ENCODE measurements at regions not wholly inside any gene's neighbourhood (a gene's known extent, or its start where the extent isn't known, plus 50 kb on each side); places are given as distances from the start of the nearest gene placed in this dataset.

DNA sequence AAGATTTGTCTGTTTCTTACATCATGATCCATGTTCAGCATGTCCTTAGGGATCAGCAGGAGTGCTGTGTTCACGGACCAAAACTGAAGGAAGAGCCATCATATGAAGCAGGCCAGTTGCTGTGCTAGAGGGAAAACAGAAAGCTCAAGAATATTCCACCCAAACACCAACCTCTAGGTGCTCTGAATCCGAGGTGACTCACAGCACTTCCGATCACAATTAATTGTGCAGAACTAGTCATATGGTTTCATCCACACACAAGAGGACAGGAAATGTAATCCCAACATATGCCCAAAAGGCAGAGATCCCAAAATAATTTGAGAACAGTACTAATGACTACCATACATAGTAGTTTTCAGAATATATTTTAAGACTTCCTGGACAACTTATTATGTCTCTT, 257.9 kb upstream of the KCNH8 start:
- no peak for TF ChIP-seq EZH2phosphoT487 (IDR thresholded peaks at IDR 0.05; ENCODE audit: insufficient read depth, low read depth)
- TF ChIP-seq EZH2 (IDR thresholded peaks at IDR 0.05; ENCODE audit: insufficient read depth, poor library complexity, severe bottlenecking): no peak
- Histone ChIP-seq H2AFZ (no peak overlapping the region), H3F3A (ENCODE audit: insufficient read depth) (no peaks in the 10 kb centered on the region), H3K4me2 (ENCODE audit: unreplicated experiment) (no peak overlapping the region), H3K27ac (no peak overlapping the region), H3K9ac (no peak overlapping the region), H3K9me3 (ENCODE audit: low read depth) (peaks cover 4% of the 10 kb centered on the region), H3K4me1 (ENCODE audit: insufficient read depth) (no peaks in the 10 kb centered on the region), H3K36me3 (ENCODE audit: low read depth) (no peaks in the 10 kb centered on the region), H4K20me1 (ENCODE audit: insufficient read depth) (no peaks in the 10 kb centered on the region), H3K4me3 (no peak overlapping the region), H3K9me2 (ENCODE audit: insufficient read depth) (no peaks in the 10 kb centered on the region), H3K27me3 (replicated peaks; ENCODE audit: insufficient read depth) (no peaks in the 10 kb centered on the region), H3K79me2 (ENCODE audit: insufficient read depth) (no peaks in the 10 kb centered on the region)
- in situ Hi-C loops (cut with MboI): no loop called here
- DNase-seq: no peak
- 2 to 3% methylated on average over 3 of the region's 3 CpGs for WGBS, 2 experiments (ENCODE audit: low coverage in 1 of 2, low lambda C conversion rate in 2 of 2, missing lambda C conversion rate in 2 of 2)

DNA sequence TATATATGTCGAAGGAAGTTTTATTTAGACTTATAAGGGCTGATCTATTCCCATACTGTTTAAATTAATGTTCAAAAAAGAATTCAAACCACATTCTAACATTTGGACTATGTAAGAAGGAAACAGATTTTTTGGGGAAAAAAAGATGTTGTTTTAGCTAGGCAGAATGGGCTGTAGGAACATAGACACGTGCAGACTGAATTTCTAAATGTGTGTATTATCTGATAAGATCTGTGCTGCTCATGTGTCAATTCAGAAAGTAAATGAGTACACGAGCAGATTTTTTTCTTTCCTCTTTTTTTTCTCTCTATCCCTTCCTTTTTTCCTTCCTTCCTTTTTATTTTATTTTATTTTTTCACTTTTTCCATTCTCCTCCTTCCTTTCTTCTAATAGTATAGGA, 259.5 kb upstream of the KCNH8 start:
- Histone ChIP-seq H3F3A (ENCODE audit: insufficient read depth) (no peaks in the 10 kb centered on the region), H3K9ac (no peak overlapping the region), H3K4me3 (no peak overlapping the region), H2AFZ (no peak overlapping the region), H3K9me3 (ENCODE audit: low read depth) (peaks cover 2% of the 10 kb centered on the region), H4K20me1 (ENCODE audit: insufficient read depth) (no peaks in the 10 kb centered on the region), H3K36me3 (ENCODE audit: low read depth) (no peaks in the 10 kb centered on the region), H3K79me2 (ENCODE audit: insufficient read depth) (no peaks in the 10 kb centered on the region), H3K4me2 (ENCODE audit: unreplicated experiment) (no peak overlapping the region), H3K27ac (no peak overlapping the region), H3K4me1 (ENCODE audit: insufficient read depth) (no peaks in the 10 kb centered on the region), H3K27me3 (replicated peaks; ENCODE audit: insufficient read depth) (no peaks in the 10 kb centered on the region), H3K9me2 (ENCODE audit: insufficient read depth) (no peaks in the 10 kb centered on the region)
- DNase-seq: no peak
- in situ Hi-C loops (cut with MboI): no loop called here
- no peak for TF ChIP-seq EZH2phosphoT487 (IDR thresholded peaks at IDR 0.05; ENCODE audit: insufficient read depth, low read depth)
- no peak for TF ChIP-seq EZH2 (IDR thresholded peaks at IDR 0.05; ENCODE audit: insufficient read depth, poor library complexity, severe bottlenecking)
- 0 to 5% methylated on average over 3 of the region's 3 CpGs for WGBS, 2 experiments (ENCODE audit: low coverage in 1 of 2, low lambda C conversion rate in 2 of 2, missing lambda C conversion rate in 2 of 2)

DNA sequence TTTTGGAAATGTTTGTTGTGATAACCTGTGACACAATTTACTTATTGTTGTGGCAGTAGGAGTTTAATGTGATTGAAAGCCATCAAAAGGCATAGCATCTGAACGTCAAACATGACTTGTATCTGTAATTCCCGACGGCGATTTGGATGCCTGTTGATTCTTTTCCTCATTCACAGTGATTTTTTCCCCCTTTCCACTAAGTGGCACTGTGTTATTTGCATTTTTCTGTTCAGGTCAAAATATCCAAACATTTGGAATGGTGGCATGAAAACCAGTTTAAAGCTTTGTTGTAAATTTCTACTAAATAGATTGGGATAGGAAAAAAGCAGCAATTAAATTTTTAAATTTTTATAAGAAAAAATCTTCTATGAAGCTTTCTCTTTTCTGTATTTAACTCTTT, 259.9 kb upstream of the KCNH8 start:
- Histone ChIP-seq H3K9ac (no peak overlapping the region), H3F3A (ENCODE audit: insufficient read depth) (no peaks in the 10 kb centered on the region), H3K27me3 (replicated peaks; ENCODE audit: insufficient read depth) (no peaks in the 10 kb centered on the region), H4K20me1 (ENCODE audit: insufficient read depth) (no peaks in the 10 kb centered on the region), H3K36me3 (ENCODE audit: low read depth) (no peaks in the 10 kb centered on the region), H3K4me3 (no peak overlapping the region), H3K27ac (no peak overlapping the region), H3K9me2 (ENCODE audit: insufficient read depth) (no peaks in the 10 kb centered on the region), H3K4me1 (ENCODE audit: insufficient read depth) (no peaks in the 10 kb centered on the region), H3K79me2 (ENCODE audit: insufficient read depth) (no peaks in the 10 kb centered on the region), H3K9me3 (ENCODE audit: low read depth) (no peaks in the 10 kb centered on the region), H2AFZ (no peak overlapping the region), H3K4me2 (ENCODE audit: unreplicated experiment) (no peak overlapping the region)
- no peak for TF ChIP-seq EZH2 (IDR thresholded peaks at IDR 0.05; ENCODE audit: insufficient read depth, poor library complexity, severe bottlenecking)
- no peak for TF ChIP-seq EZH2phosphoT487 (IDR thresholded peaks at IDR 0.05; ENCODE audit: insufficient read depth, low read depth)
- 15 to 24% methylated on average over 4 of the region's 4 CpGs for WGBS, 2 experiments (ENCODE audit: low coverage in 1 of 2, low lambda C conversion rate in 2 of 2, missing lambda C conversion rate in 2 of 2)
- DNase-seq: no peak
- in situ Hi-C loops (cut with MboI): no loop called here

DNA sequence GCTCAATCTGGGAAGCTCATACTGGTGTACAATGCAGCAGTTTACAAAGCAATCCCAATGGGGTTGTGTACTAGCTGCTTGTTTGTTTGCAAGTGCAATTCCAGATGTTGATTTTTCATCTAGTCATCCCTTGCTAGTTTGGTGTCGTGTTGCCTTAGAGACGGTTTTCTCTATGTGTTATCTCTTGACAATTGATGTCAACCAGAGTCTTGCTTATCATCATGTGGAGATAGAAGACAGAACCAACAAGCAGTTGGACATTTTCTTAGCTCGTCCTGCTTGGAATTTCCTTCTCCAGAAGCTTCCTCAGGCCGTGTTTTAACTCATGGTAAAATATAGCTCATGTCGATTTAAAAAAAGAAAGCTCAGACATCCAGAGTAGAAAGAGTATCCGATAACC, 262.0 kb upstream of the KCNH8 start:
- WGBS, 2 experiments (ENCODE audit: low coverage in 1 of 2, low lambda C conversion rate in 2 of 2, missing lambda C conversion rate in 2 of 2): 30 to 37% methylated on average over 6 of the region's 6 CpGs
- Histone ChIP-seq H3K4me1 (ENCODE audit: insufficient read depth) (no peaks in the 10 kb centered on the region), H3K79me2 (ENCODE audit: insufficient read depth) (no peaks in the 10 kb centered on the region), H3K9ac (no peak overlapping the region), H2AFZ (no peak overlapping the region), H3K27me3 (replicated peaks; ENCODE audit: insufficient read depth) (no peaks in the 10 kb centered on the region), H3K36me3 (ENCODE audit: low read depth) (no peaks in the 10 kb centered on the region), H3K4me2 (ENCODE audit: unreplicated experiment) (no peak overlapping the region), H3K27ac (no peak overlapping the region), H4K20me1 (ENCODE audit: insufficient read depth) (no peaks in the 10 kb centered on the region), H3K9me2 (ENCODE audit: insufficient read depth) (no peaks in the 10 kb centered on the region), H3K4me3 (no peak overlapping the region), H3K9me3 (ENCODE audit: low read depth) (no peaks in the 10 kb centered on the region), H3F3A (ENCODE audit: insufficient read depth) (no peaks in the 10 kb centered on the region)
- in situ Hi-C loops (cut with MboI): no loop called here
- TF ChIP-seq EZH2 (IDR thresholded peaks at IDR 0.05; ENCODE audit: insufficient read depth, poor library complexity, severe bottlenecking) (no peak), EZH2phosphoT487 (IDR thresholded peaks at IDR 0.05; ENCODE audit: insufficient read depth, low read depth) (no peak)
- DNase-seq: no peak

DNA sequence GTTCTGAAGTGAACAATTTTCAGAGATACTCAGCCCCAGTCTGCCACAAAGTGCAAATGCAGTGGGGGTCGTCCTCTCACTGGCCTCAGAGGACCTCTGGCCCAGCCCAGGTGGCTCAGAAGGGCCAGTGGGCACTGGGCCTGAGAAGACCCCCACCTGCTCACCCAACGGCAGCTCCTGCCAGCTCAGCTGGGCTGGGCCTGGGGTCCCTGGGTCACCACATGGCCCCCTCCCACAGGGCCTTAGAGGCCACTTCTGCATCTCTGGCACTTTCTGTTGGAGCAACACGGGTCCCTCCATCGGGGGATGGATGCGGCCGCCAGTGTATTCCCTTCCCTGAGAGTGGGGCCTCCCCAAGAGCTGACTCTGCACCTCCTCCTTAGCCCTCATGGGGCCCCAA, 262.7 kb upstream of the KCNH8 start:
- H4K20me1 ChIP-seq (ENCODE audit: insufficient read depth): no peaks in the 10 kb centered on the region
- no peaks in the 10 kb centered on the region for H3F3A ChIP-seq (ENCODE audit: insufficient read depth)
- no peak overlapping the region for H3K4me2 ChIP-seq (ENCODE audit: unreplicated experiment)
- H3K9me2 ChIP-seq (ENCODE audit: insufficient read depth): no peaks in the 10 kb centered on the region
- in situ Hi-C loops (cut with MboI): no loop called here
- H3K4me3 ChIP-seq: no peak overlapping the region
- no peaks in the 10 kb centered on the region for H3K36me3 ChIP-seq (ENCODE audit: low read depth)
- H3K9ac ChIP-seq: no peak overlapping the region
- TF ChIP-seq EZH2phosphoT487 (IDR thresholded peaks at IDR 0.05; ENCODE audit: insufficient read depth, low read depth) (no peak), EZH2 (IDR thresholded peaks at IDR 0.05; ENCODE audit: insufficient read depth, poor library complexity, severe bottlenecking) (no peak)
- no peaks in the 10 kb centered on the region for H3K79me2 ChIP-seq (ENCODE audit: insufficient read depth)
- H3K27ac ChIP-seq: no peak overlapping the region
- no peaks in the 10 kb centered on the region for H3K4me1 ChIP-seq (ENCODE audit: insufficient read depth)
- no peaks in the 10 kb centered on the region for H3K27me3 ChIP-seq (replicated peaks; ENCODE audit: insufficient read depth)
- H2AFZ ChIP-seq: no peak overlapping the region
- whole genome bisulfite sequencing, 2 experiments (ENCODE audit: low coverage in 1 of 2, low lambda C conversion rate in 2 of 2, missing lambda C conversion rate in 2 of 2): 34 to 46% methylated on average over 6 of the region's 6 CpGs
- no peak for DNase-seq
- H3K9me3 ChIP-seq (ENCODE audit: low read depth): no peaks in the 10 kb centered on the region

Measured in GM23248 (cell line).